Activated T-helper 9 cell treated with anti-CD3 and anti-CD28 coated beads, Interleukin-2, amount 50 U/mL, for 16 hours (primary cell): ENCODE measurements at regions not wholly inside any gene's neighbourhood (a gene's known extent, or its start where the extent isn't known, plus 50 kb on each side); places are given as distances from the start of the nearest gene placed in this dataset.

ENCODE experiments used
- DNase-seq: peaks from one replicate; pipeline ENCODE4 v3.0.0-alpha.2; 2020; ENCODE audit warnings: low read depth

DNA sequence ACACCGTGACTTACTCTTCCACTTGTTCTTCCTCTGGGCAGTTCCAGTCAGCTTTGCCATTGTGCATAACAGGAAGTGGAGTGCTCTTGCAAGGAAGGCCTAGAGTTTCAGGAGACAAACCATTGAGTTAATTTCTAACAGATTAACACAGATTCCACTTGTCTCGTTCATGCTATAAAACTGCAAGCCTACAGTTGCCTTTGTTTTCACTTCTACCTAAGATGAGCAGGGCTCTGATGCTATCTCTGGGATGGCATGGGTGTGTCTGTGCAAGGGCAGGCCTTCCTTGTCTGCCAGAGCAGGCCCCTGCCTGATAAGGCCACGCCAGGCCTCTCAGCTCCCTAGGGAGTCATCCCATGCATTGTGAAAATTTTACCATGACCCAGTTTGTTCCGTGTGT, 67.7 kb upstream of the PGRMC2 start:
- DNase-seq: no peak

GRCh38 chr4:128354205-128354821, 66.7 kb upstream of the PGRMC2 start:
- no peak for DNase-seq

DNA sequence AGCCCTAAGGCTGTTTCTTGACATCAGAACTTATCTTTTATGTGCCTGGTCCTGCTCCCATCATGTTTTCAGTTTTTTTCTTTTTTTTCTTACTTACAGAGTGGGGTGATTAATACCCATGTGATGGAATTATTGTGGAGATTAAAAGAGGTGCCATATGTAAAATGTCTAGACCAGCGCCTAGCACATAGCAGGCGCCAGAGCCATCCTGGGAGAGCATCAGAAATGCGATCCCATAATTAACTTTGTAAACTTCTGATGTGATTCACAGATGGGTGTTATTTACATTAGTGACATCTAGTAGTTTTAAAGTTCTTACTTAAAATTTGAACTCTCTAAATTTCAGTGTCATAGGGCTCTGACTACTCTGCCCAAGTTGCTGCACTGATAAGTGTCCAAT, 66.2 kb upstream of the PGRMC2 start:
- DNase-seq: no peak

GRCh38 chr4:128351502-128351901, 63.9 kb upstream of the PGRMC2 start:
- DNase-seq: no peak

DNA sequence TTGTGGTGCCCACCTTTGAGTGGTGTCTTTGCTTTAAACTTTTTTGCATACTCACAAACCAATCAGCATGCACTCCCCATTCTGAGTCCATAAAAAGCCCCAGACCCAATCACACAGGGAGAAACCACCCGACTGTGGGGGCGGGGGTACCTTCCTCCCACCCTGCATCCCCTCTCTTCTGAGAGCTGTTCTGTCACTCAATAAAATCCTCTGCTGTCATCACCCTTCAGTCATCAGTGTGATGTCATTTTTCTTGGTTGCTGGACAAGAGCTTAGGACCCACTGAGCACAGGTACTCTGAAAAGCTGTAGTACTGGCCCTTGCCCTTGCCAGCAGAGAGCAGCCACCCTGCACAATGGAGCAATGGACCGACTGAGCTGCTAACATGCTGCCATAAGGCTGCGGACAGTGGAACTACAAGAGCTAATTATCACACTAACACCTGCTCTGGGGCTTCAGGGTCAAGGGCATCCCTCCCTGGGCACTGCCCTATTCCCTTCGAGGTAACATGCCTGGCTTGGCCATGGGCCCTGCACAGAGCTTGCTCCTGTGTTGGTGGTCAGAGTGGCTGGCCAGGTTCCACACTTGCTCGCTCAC, 62.9 kb upstream of the PGRMC2 start:
- DNase-seq: no peak

DNA sequence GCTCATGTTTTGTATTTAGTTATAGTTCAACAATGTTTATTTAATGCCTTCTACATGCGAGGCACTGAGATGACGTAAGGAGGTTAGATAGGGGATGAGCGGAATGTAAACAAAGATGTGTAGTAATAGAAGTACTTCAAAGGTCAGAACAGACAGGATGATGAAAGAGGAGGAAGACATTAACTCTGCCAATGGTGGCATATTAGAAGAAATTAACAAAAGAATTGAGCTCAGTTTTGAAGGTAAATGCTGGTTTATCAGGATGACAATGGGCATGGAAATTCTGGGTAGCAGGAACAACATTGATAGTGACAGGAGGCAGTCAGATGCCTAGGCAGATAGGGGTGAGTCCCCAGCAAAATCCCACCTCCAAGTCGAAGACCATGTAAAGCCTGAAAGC, 62.3 kb upstream of the PGRMC2 start:
- DNase-seq: no peak

DNA sequence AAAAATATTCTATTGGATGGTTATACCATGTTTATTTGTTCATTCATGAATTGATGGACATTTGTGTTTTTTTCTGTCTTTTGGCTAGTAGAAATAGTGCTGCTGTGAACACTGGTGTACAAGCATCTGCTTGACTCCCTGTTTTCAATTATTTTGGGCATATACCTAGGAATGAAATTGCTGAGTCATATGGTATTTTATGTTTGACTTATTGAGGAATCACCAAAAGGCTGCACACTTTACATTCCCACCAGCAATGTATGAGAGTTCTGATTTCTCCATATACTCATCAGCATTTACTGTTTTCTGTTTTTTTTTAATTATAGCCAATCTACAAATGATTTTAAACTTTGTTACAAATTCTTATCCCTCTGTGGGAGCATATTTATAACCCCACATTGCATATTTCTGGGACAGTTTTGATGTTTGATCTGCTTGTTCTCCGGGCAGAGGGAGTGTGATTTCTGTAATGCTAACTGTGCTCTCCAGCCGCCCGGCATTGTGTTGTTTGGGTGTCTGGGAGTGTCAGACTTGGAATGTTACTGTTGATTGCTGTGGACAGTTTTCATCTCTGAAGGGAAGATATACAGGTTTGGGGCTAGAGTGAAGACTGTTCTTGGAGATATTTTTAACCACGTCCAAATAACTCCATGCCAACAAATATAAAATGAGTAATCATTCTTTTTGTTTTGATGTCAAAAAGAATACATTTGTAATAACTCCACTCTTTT, 60.5 kb upstream of the PGRMC2 start:
- no peak for DNase-seq

- no peak for DNase-seq
Measured at GRCh38 chr4:128347175-128347868, 59.7 kb upstream of the PGRMC2 start.

- DNase-seq: no peak
Measured at GRCh38 chr4:128346054-128346716, 58.6 kb upstream of the PGRMC2 start.

DNA sequence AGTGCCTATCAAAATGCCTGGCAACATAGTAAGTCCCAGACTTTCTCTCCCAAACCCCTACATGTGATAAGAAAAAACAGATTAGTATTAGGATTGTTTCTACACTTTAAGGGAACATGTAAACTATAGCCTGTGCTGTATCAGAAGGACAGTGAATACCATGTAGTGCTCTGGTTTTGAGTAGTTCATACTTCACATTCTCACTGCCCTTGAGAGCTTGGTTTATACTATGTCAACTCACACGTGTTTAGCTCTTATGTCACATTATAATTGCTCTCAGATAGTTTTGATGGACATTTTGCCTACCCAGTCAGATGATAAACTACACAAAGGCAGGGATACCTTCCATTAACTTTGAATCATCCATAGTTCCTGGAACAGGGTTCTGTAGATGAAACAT, 58.0 kb upstream of the PGRMC2 start:
- DNase-seq: no peak

DNA sequence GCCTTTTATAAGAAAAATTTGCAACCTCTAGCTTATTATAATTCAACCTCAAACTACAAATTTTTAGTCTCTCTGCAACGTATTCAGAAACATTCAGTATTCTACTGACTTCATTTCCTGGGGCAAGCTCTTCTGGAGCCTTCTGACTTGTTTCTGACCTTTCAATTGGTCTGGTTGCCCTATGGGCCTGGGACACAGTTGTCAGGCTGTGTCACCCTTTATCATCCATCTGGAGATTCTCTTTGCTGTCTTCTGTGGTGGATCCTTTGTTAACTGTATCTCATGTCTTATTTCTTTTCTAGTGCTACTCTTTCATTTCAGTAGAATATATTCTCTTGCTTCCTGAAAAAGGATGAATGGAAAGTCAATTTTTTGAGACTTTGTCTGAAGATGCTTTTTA, 55.1 kb upstream of the PGRMC2 start:
- DNase-seq: no peak

DNA sequence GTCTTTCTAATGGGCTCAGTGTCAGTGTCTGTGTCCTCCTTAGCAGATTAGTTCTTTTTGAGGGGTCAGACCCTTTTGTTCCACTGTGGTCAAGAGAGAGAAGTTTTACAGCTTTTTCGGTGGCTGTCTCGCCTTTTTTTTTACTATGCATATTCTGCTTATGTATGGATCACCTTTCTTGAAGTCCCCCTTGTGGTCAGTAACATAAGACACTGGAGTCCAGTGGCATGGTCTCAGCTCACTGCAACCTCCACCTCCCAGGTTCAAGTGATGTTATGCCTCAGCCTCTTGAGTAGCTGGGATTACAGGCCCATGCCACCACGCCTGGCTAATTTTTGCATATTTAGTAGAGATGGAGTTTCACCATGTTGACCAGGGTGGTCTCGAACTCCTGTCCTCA, 54.0 kb upstream of the PGRMC2 start:
- DNase-seq: no peak

DNA sequence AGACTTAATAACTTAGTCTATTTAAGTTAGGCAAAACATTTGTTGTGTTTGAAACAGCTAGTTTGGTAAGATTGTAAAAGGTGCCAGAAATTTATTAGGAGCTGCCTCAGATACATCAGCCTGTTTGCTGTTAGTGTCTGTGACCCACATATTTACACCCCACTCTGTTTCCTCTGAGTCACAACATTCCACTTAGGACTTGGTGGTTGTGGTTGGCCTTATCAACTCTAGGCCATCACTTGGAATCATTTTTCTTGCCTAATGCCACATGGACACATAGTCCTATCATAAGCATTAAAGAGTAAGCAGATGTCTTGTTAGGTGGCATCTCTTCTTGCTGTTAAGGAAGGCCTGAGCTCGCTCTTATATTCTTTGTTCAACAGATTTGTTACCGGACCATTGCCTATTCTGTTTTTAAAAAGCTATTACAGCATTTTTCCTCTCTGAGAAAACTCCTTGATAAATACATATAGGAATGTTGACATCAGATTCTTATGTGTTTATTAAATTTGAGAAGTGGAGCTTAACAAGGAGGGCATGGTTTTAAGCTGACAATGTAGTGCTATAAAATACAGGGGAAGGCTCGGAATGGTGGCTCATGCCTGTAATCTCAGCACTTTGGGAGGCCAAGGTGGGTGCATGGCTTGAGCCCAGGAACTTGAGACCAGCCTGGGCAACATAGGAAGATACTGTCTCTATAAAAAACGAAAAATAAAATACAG, 51.2 kb upstream of the PGRMC2 start:
- no peak for DNase-seq

- DNase-seq: no peak
Measured at GRCh38 chr4:128337863-128338262, 50.2 kb upstream of the PGRMC2 start.
